Right forelimb (tissue), 1 donor: ENCODE measurements at regions not wholly inside any gene's neighbourhood (a gene's known extent, or its start where the extent isn't known, plus 50 kb on each side); places are given as distances from the start of the nearest gene placed in this dataset.

ENCODE experiments used
- DNase-seq: peaks from one replicate; pipeline ENCODE4 v3.0.0-alpha.2; 2018

GRCh38 chr16:85394456-85395206 is 218.5 kb upstream of the GSE1 start:
- DNase-seq = no peak

GRCh38 chr16:85395207-85395912 is 217.8 kb upstream of the GSE1 start:
- peak; percentile 69 for DNase-seq

GRCh38 chr16:85395913-85396878 is 216.9 kb upstream of the GSE1 start:
- no peak for DNase-seq

GRCh38 chr16:85396879-85397871 is 215.9 kb upstream of the GSE1 start:
- no peak for DNase-seq

GRCh38 chr16:85398050-85398451 is 215.1 kb upstream of the GSE1 start:
- no peak for DNase-seq

- DNase-seq = no peak
Observed at GRCh38 chr16:85398688-85399582, 214.2 kb upstream of the GSE1 start.

GRCh38 chr16:85399583-85400284 is 213.4 kb upstream of the GSE1 start:
- DNase-seq = no peak

GRCh38 chr16:85400305-85401205 is 212.6 kb upstream of the GSE1 start:
- no peak for DNase-seq

- DNase-seq = no peak
Observed at GRCh38 chr16:85401370-85401916, 211.7 kb upstream of the GSE1 start.

GRCh38 chr16:85401917-85402766 is 211.0 kb upstream of the GSE1 start:
- DNase-seq = no peak

- no peak for DNase-seq
Observed at GRCh38 chr16:85402910-85403692, 210.0 kb upstream of the GSE1 start.

- no peak for DNase-seq
Observed at GRCh38 chr16:85403693-85404092, 209.4 kb upstream of the GSE1 start.

- no peak for DNase-seq
Observed at GRCh38 chr16:85412911-85413520, 200.1 kb upstream of the GSE1 start.

- DNase-seq = no peak
Observed at GRCh38 chr16:85413691-85414663, 199.1 kb upstream of the GSE1 start.
